Osteoblast (primary cell): ENCODE measurements at regions not wholly inside any gene's neighbourhood (a gene's known extent, or its start where the extent isn't known, plus 50 kb on each side); places are given as distances from the start of the nearest gene placed in this dataset.

Experiments used
- DNase-seq: peaks from one replicate; pipeline ENCODE4 v3.0.0; 2011; ENCODE audit warnings: low spot score, mixed read lengths; ENCODE audit not compliant: insufficient read length; ENCODE audit errors: missing footprints
- H2AFZ ChIP-seq: 2 replicates; pipeline ENCODE4 v1.6.0; 2011; ENCODE audit warnings: mild to moderate bottlenecking, low read length
- H3K27ac ChIP-seq: 2 replicates; pipeline ENCODE4 v1.5.1; 2011; ENCODE audit warnings: mild to moderate bottlenecking, low read depth, low read length, moderate library complexity
- H3K27me3 ChIP-seq: 2 replicates; pipeline ENCODE4 v1.6.0; 2012; ENCODE audit warnings: mild to moderate bottlenecking, control low read depth, inconsistent platforms, low read length, moderate library complexity; ENCODE audit not compliant: insufficient read depth
- H3K36me3 ChIP-seq: 2 replicates; pipeline ENCODE4 v1.5.1; 2011; ENCODE audit warnings: mild to moderate bottlenecking, low read length, control low read depth, moderate library complexity; ENCODE audit not compliant: insufficient read depth
- H3K4me1 ChIP-seq: 2 replicates; pipeline ENCODE4 v1.5.1; 2011; ENCODE audit warnings: mild to moderate bottlenecking, low read length, control low read depth, moderate library complexity; ENCODE audit not compliant: insufficient read depth
- H3K4me2 ChIP-seq: 2 replicates; pipeline ENCODE4 v1.6.0; 2011; ENCODE audit warnings: mild to moderate bottlenecking, low read length; ENCODE audit not compliant: insufficient read depth
- H3K4me3 ChIP-seq: fragments of 200-600 bp; sonication (generic); 3 replicates; pipeline ENCODE4 v1.5.1; 2012; ENCODE audit warnings: mild to moderate bottlenecking, low read length, inconsistent platforms; ENCODE audit not compliant: insufficient read depth
- H3K79me2 ChIP-seq: 2 replicates; pipeline ENCODE4 v1.6.0; 2012; ENCODE audit warnings: mild to moderate bottlenecking, low read length, control low read depth, inconsistent platforms; ENCODE audit not compliant: insufficient read depth
- H3K9me3 ChIP-seq: 2 replicates; pipeline ENCODE4 v1.5.1; 2011; ENCODE audit warnings: low read depth, low read length, control low read depth
- H4K20me1 ChIP-seq: 2 replicates; pipeline ENCODE4 v1.6.0; 2012; ENCODE audit warnings: mild to moderate bottlenecking, low read length, control low read depth; ENCODE audit not compliant: insufficient read depth
- CTCF ChIP-seq: IDR thresholded peaks from 2 replicates; pipeline ENCODE4 v1.5.1; 2011; ENCODE audit warnings: mild to moderate bottlenecking, low read depth, low read length, moderate library complexity; ENCODE audit errors: extremely low read depth

- Histone ChIP-seq H3K4me2 (no peak overlapping the region), H3K9me3 (no peaks in the 10 kb centered on the region), H3K79me2 (no peaks in the 10 kb centered on the region), H3K4me1 (no peaks in the 10 kb centered on the region), H2AFZ (no peak overlapping the region), H3K27ac (no peak overlapping the region), H4K20me1 (no peaks in the 10 kb centered on the region), H3K4me3 (no peak overlapping the region), H3K36me3 (no peaks in the 10 kb centered on the region), H3K27me3 (no peaks in the 10 kb centered on the region)
- TF ChIP-seq CTCF = no peak
- no peak for DNase-seq
Measured at GRCh38 chr14:98612434-98613200, 659.4 kb downstream of the BCL11B start.

GRCh38 chr14:98614741-98615140 is 657.3 kb downstream of the BCL11B start:
- Histone ChIP-seq H3K79me2 (no peaks in the 10 kb centered on the region), H3K4me2 (no peak overlapping the region), H3K36me3 (no peaks in the 10 kb centered on the region), H3K27ac (no peak overlapping the region), H4K20me1 (no peaks in the 10 kb centered on the region), H3K4me1 (no peaks in the 10 kb centered on the region), H2AFZ (no peak overlapping the region), H3K9me3 (no peaks in the 10 kb centered on the region), H3K4me3 (no peak overlapping the region), H3K27me3 (no peaks in the 10 kb centered on the region)
- DNase-seq = no peak
- TF ChIP-seq CTCF = no peak

- TF ChIP-seq CTCF = no peak
- Histone ChIP-seq H2AFZ (no peak overlapping the region), H3K79me2 (no peaks in the 10 kb centered on the region), H3K4me2 (no peak overlapping the region), H3K27ac (no peak overlapping the region), H3K9me3 (no peaks in the 10 kb centered on the region), H3K36me3 (no peaks in the 10 kb centered on the region), H3K27me3 (no peaks in the 10 kb centered on the region), H3K4me3 (no peak overlapping the region), H4K20me1 (no peaks in the 10 kb centered on the region), H3K4me1 (no peaks in the 10 kb centered on the region)
- DNase-seq = no peak
Measured at GRCh38 chr14:98622208-98623051, 649.6 kb downstream of the BCL11B start.

GRCh38 chr14:98623788-98624415 is 648.1 kb downstream of the BCL11B start:
- no peaks in the 10 kb centered on the region for H3K27me3 ChIP-seq
- H3K9me3 ChIP-seq = no peaks in the 10 kb centered on the region
- H3K36me3 ChIP-seq = no peaks in the 10 kb centered on the region
- TF ChIP-seq CTCF = no peak
- H3K4me3 ChIP-seq = no peak overlapping the region
- no peaks in the 10 kb centered on the region for H4K20me1 ChIP-seq
- H3K4me1 ChIP-seq = no peaks in the 10 kb centered on the region
- no peaks in the 10 kb centered on the region for H3K79me2 ChIP-seq
- no peak overlapping the region for H3K27ac ChIP-seq
- no peak for DNase-seq
- H3K4me2 ChIP-seq = no peak overlapping the region
- no peak overlapping the region for H2AFZ ChIP-seq
